GM12878 (cell line): ENCODE measurements at regions not wholly inside any gene's neighbourhood (a gene's known extent, or its start where the extent isn't known, plus 50 kb on each side); places are given as distances from the start of the nearest gene placed in this dataset.

Source experiments
- ATAC-seq: fragments of 200-7000 bp; cut with Tn5 transposase; 3 replicates; pipeline ENCODE4 v1.9.1; 2020; ENCODE audit warnings: mild to moderate bottlenecking, moderate library complexity
- BruUV-seq: library from RNA; stranded (reverse); fragments of 400-500 nt; replicated peaks from 2 replicates; lab custom pipeline; 2021; lab: Mats Ljungman, UMichigan
- CTCF ChIA-PET: fragments of 300-600 bp; sonication (Branson Sonifier 250); formaldehyde crosslinking; extraction: SDS; loops from one replicate; lab custom pipeline; 2021; ENCODE audit warnings: inconsistent platforms; lab: Yijun Ruan, JAX
- POLR2A ChIA-PET: fragments of 350-600 bp; formaldehyde crosslinking; extraction: SDS; loops from one replicate; lab custom pipeline; 2021; ENCODE audit warnings: inconsistent platforms; lab: Charles Lee
- RAD21 ChIA-PET: fragments of 300-600 bp; sonication (Branson Sonifier 250); formaldehyde crosslinking; loops from one replicate; lab custom pipeline; 2023; ENCODE audit warnings: antibody characterized with exemption; ENCODE audit not compliant: unreplicated experiment; lab: Charles Lee
- SMC1A ChIA-PET: fragments of 300-600 bp; sonication (Branson Sonifier 250); formaldehyde crosslinking; loops from one replicate; lab custom pipeline; 2023; ENCODE audit not compliant: unreplicated experiment, uncharacterized antibody; lab: Charles Lee
- DNase-seq: peaks from one replicate; pipeline ENCODE4 v3.0.0-alpha.2; 2011; ENCODE audit warnings: low read depth, low spot score
- FAIRE-seq: peaks from 3 replicates; lab custom pipeline; 2011; peaks lifted over from hg19 to GRCh38; lab: Jason Lieb, UNC
- H2AFZ ChIP-seq: 2 replicates; pipeline ENCODE4 v1.6.0; 2011; ENCODE audit warnings: low read depth, low read length, control low read depth; ENCODE audit not compliant: control insufficient read depth
- H3K27ac ChIP-seq: 2 replicates; pipeline ENCODE4 v1.5.1; 2011; ENCODE audit warnings: control low read depth; ENCODE audit not compliant: control insufficient read depth, insufficient read depth
- H3K27me3 ChIP-seq, 2 experiments: replicated peaks in 1 of 2; 2 replicates each; pipeline versions ENCODE4 v1.6.0 to v1.6.1; 2011; ENCODE audit warnings: low read length in 1 of 2; ENCODE audit not compliant: control insufficient read depth in 2 of 2, insufficient read depth in 2 of 2
- H3K36me3 ChIP-seq, 2 experiments: 2 replicates each; pipeline ENCODE4 v1.5.1; 2011; ENCODE audit warnings: low read length in 1 of 2; ENCODE audit not compliant: control insufficient read depth in 2 of 2, insufficient read depth in 2 of 2
- H3K4me1 ChIP-seq: 2 replicates; pipeline ENCODE4 v1.6.1; 2011; ENCODE audit warnings: mild to moderate bottlenecking, low read length, moderate library complexity, mixed read lengths; ENCODE audit not compliant: control insufficient read depth, insufficient read depth
- H3K4me2 ChIP-seq: 2 replicates; pipeline ENCODE4 v1.6.0; 2011; ENCODE audit warnings: control low read depth; ENCODE audit not compliant: control insufficient read depth, insufficient read depth
- H3K4me3 ChIP-seq: fragments of 200-600 bp; sonication (generic); 2 replicates; pipeline ENCODE4 v1.5.1; 2016
- H3K79me2 ChIP-seq: 2 replicates; pipeline ENCODE4 v1.6.0; 2011; ENCODE audit warnings: low read length; ENCODE audit not compliant: control insufficient read depth, insufficient read depth
- H3K9ac ChIP-seq: 2 replicates; pipeline ENCODE4 v1.8.0; 2011; ENCODE audit warnings: low read length, control low read depth, mixed read lengths; ENCODE audit not compliant: control insufficient read depth, insufficient read depth
- H3K9me3 ChIP-seq: replicated peaks from 3 replicates; pipeline ENCODE4 v1.5.1; 2011; ENCODE audit warnings: mild to moderate bottlenecking, low read length; ENCODE audit not compliant: control insufficient read depth, insufficient read depth
- H4K20me1 ChIP-seq: 2 replicates; pipeline ENCODE4 v1.6.0; 2011; ENCODE audit not compliant: control insufficient read depth, insufficient read depth
- FOXK2 ChIP-seq: fragments of 450-650 bp; IDR thresholded peaks from 2 replicates; pipeline ENCODE4 v1.6.1; 2017; ENCODE audit warnings: mild to moderate bottlenecking, moderate library complexity
- HCFC1 ChIP-seq: fragments of 150-350 bp; IDR thresholded peaks from 2 replicates; pipeline ENCODE4 v1.6.1; 2014; ENCODE audit warnings: low read length
- MEF2B ChIP-seq: fragments of 450-650 bp; IDR thresholded peaks from 2 replicates; pipeline ENCODE4 v1.6.1; 2018; ENCODE audit warnings: mild to moderate bottlenecking, moderate library complexity; ENCODE audit not compliant: partially characterized antibody, poor library complexity, severe bottlenecking
- NFYA ChIP-seq: IDR thresholded peaks from 2 replicates; pipeline ENCODE4 v1.6.1; 2011; ENCODE audit warnings: low read depth, mild to moderate bottlenecking, low read length, improper control_type of control experiment, borderline replicate concordance
- NR2F1 ChIP-seq: fragments of 450-650 bp; conservative IDR thresholded peaks from 2 replicates; pipeline ENCODE4 v1.6.1; 2017; ENCODE audit warnings: mild to moderate bottlenecking
- PML ChIP-seq: IDR thresholded peaks from 2 replicates; pipeline ENCODE4 v1.6.1; 2012; ENCODE audit warnings: low read length, inconsistent platforms
- RUNX3 ChIP-seq: IDR thresholded peaks from 2 replicates; pipeline ENCODE4 v1.6.1; 2012; ENCODE audit warnings: low read length, inconsistent platforms
- SIN3A ChIP-seq: IDR thresholded peaks from 2 replicates; pipeline ENCODE4 v1.6.1; 2012; ENCODE audit warnings: low read depth, low read length, improper control_type of control experiment
- TCF3 ChIP-seq: IDR thresholded peaks from 2 replicates; pipeline ENCODE4 v1.6.1; 2012; ENCODE audit warnings: low read depth, mild to moderate bottlenecking, low read length, borderline replicate concordance; ENCODE audit not compliant: insufficient read depth
- ZNF274 ChIP-seq: IDR thresholded peaks from one replicate; pipeline ENCODE4 v1.8.0; 2011; ENCODE audit not compliant: insufficient read length, insufficient read depth
- WGBS: methylation state at CpG from one replicate; pipeline ENCODE4 v1.1.6; 2016; ENCODE audit warnings: low lambda C conversion rate; ENCODE audit not compliant: insufficient replicate concordance, insufficient coverage; ENCODE audit errors: missing lambda C conversion rate; 5-methylcytosine and 5-hydroxymethylcytosine counted together
- in situ Hi-C: fragments of 300-500 bp; cut with MboI; formaldehyde crosslinking; loops from 9 replicates; pipeline ENCODE4 v1.14.3; 2018; ENCODE audit warnings: mixed read lengths
- intact Hi-C: fragments of 100-400 bp; cut with micrococcal nuclease; formaldehyde crosslinking; loops from one replicate; pipeline ENCODE4 v1.14.2; 2022; ENCODE audit not compliant: unreplicated experiment
- TF ChIP-seq, protein P1 (sequence below): IDR thresholded peaks from 2 replicates; pipeline ENCODE4 v1.6.1; 2011; ENCODE audit warnings: borderline replicate concordance, low read depth, mild to moderate bottlenecking, moderate library complexity, low read length; ENCODE audit not compliant: insufficient read depth, poor library complexity, severe bottlenecking
- TF ChIP-seq, protein P2 (sequence below): fragments of 450-650 bp; IDR thresholded peaks from 2 replicates; pipeline ENCODE4 v1.6.1; 2018; ENCODE audit warnings: borderline replicate concordance, mild to moderate bottlenecking; ENCODE audit not compliant: partially characterized antibody

DNA sequence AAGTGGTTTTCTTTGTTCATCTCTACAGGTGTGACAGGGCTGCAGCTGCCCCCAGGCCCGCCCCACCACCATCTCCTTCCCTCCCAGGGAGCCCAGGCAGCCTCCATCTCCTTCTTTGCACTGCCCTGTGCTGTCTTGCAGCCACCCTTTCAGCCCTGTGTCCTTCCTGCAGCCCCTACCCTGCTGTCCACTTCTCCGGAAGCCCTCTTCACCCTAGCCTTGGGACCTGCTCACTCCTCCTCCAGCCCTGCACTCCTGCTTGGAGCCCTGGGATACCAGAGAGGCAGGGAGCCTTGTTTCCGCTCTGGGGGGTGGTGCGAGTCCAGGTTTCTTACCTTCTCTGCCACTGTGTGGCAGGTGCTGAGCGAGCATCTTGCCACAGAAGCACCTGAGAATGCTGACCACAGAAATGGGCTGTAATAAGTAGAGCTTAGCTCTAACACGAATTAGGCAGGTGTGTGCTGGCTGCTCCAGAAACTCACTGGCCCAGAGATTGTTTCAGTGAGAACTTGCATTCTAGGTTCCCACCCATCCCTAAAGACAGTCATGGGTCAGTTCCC, 51.3 kb upstream of the GADD45G start:
- no peaks in the 10 kb centered on the region for H3K79me2 ChIP-seq
- no peak overlapping the region for H3K27ac ChIP-seq
- no peaks in the 10 kb centered on the region for H3K9me3 ChIP-seq
- ChIA-PET SMC1A (interaction anchor here (1.1 to 6.2 kb wide), 2 partner anchors 15 to 125 kb away, joined by 4 to 150 read pairs; no protein-coding TSS in a partner anchor), CTCF (interaction anchor here (7.3 kb wide), 1 partner anchor 10 kb away, joined by 46 read pairs; no protein-coding TSS in a partner anchor), POLR2A (no interaction called here), RAD21 (interaction anchor here (0.9 kb wide), 1 partner anchor 63 kb away, joined by 3 read pairs; no protein-coding TSS in a partner anchor)
- H3K4me1 ChIP-seq: peaks cover 37% of the 10 kb centered on the region
- H3K4me3 ChIP-seq: no peak overlapping the region
- TF ChIP-seq RUNX3 (0 out of 2 replicates have a peak, but pooled peaks have one; percentile 28), NR2F1 (no peak), PML (no peak), TCF3 (0 out of 2 replicates have a peak, but pooled peaks have one; percentile 8), FOXK2 (no peak)
- no peaks in the 10 kb centered on the region for H3K36me3 ChIP-seq
- in situ Hi-C loops (no loop called here), intact Hi-C loops (no loop called here)
- no peaks in the 10 kb centered on the region for H4K20me1 ChIP-seq
- H3K4me2 ChIP-seq: peak overlapping the region; percentile 27
- DNase-seq (no peak), FAIRE-seq (no peak), ATAC-seq (no peak)
- no TSS peak for BruUV-seq
- no peaks in the 10 kb centered on the region for H3K27me3 ChIP-seq
- 61% methylated on average over 6 of the region's 6 CpGs for WGBS
- H2AFZ ChIP-seq: no peak overlapping the region
- no peak overlapping the region for H3K9ac ChIP-seq

DNA sequence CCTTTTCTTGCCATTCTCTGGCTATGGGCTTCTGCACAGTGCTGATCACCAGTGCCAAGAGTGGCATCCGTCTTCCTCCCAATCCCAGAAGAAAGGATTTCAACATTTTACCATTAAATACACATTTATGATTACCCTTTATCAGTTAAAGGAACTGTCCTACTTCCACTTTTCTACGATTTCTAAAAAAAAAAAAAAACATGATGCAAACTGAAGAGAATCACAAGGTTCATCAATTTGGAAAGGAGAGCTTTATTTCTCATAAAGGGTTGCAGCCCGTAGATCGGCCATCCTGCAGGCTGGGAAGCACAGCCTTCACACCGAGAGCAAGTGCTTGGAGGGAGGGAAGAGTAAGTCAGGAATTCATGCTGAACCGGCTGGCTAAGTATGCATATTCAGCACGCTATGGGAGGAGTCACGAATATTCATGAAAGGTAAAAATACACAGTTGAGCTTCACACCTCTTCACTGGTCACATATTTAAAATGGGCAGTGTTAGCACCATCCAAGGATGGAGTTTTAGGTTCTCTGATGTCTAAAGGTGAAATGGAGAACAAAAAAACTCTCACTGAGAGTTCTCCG, 52.5 kb upstream of the SEMA4D start:
- no TSS peak for BruUV-seq
- SMC1A ChIA-PET: interaction anchor here (0.6 to 6.2 kb wide), 17 partner anchors 10 to 231 kb away, joined by 3 to 150 read pairs (median 19); partner anchors contain the start of gene SECISBP2
- RAD21 ChIA-PET: interaction anchor here (0.8 to 4.3 kb wide), 8 partner anchors 9 to 245 kb away, joined by 3 to 119 read pairs (median 15); partner anchors contain the start of gene SECISBP2
- ATAC-seq: no peak
- Histone ChIP-seq H3K9ac (no peak overlapping the region), H3K27me3 (no peaks in the 10 kb centered on the region), H3K4me2 (no peak overlapping the region), H3K27ac (no peak overlapping the region), H3K36me3 (no peaks in the 10 kb centered on the region), H2AFZ (no peak overlapping the region), H3K4me3 (no peak overlapping the region), H3K4me1 (peaks cover 23% of the 10 kb centered on the region), H3K9me3 (peaks cover 4% of the 10 kb centered on the region; the same call in 2 of the 3 replicates), H3K79me2 (no peaks in the 10 kb centered on the region), H4K20me1 (no peaks in the 10 kb centered on the region)
- in situ Hi-C loops (no loop called here), intact Hi-C loops (no loop called here)
- POLR2A ChIA-PET: interaction anchor here (0.7 to 2.2 kb wide), 4 partner anchors 11 to 176 kb away, joined by 3 to 9 read pairs (median 4); no protein-coding TSS in a partner anchor
- 53% methylated on average over 9 of the region's 9 CpGs for WGBS
- TF ChIP-seq, protein P1, sequence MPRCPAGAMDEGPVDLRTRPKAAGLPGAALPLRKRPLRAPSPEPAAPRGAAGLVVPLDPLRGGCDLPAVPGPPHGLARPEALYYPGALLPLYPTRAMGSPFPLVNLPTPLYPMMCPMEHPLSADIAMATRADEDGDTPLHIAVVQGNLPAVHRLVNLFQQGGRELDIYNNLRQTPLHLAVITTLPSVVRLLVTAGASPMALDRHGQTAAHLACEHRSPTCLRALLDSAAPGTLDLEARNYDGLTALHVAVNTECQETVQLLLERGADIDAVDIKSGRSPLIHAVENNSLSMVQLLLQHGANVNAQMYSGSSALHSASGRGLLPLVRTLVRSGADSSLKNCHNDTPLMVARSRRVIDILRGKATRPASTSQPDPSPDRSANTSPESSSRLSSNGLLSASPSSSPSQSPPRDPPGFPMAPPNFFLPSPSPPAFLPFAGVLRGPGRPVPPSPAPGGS: no peak
- TF ChIP-seq MEF2B (no peak), HCFC1 (no peak), NFYA (no peak), ZNF274 (no peak), SIN3A (no peak)
- TF ChIP-seq, protein P2, sequence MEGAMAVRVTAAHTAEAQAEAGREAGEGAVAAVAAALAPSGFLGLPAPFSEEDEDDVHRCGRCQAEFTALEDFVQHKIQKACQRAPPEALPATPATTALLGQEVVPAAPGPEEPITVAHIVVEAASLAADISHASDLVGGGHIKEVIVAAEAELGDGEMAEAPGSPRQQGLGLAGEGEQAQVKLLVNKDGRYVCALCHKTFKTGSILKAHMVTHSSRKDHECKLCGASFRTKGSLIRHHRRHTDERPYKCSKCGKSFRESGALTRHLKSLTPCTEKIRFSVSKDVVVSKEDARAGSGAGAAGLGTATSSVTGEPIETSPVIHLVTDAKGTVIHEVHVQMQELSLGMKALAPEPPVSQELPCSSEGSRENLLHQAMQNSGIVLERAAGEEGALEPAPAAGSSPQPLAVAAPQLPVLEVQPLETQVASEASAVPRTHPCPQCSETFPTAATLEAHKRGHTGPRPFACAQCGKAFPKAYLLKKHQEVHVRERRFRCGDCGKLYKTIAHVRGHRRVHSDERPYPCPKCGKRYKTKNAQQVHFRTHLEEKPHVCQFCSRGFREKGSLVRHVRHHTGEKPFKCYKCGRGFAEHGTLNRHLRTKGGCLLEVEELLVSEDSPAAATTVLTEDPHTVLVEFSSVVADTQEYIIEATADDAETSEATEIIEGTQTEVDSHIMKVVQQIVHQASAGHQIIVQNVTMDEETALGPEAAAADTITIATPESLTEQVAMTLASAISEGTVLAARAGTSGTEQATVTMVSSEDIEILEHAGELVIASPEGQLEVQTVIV: no peak
- FAIRE-seq: no peak
- CTCF ChIA-PET: interaction anchor here (0.7 to 7.7 kb wide), 18 partner anchors 9 to 232 kb away, joined by 3 to 207 read pairs (median 13); partner anchors contain the start of gene SECISBP2
- no peak for DNase-seq
